Embryonic facial prominence (tissue), 1 donor: ENCODE measurements at regions not wholly inside any gene's neighbourhood (a gene's known extent, or its start where the extent isn't known, plus 50 kb on each side); places are given as distances from the start of the nearest gene placed in this dataset.

ENCODE experiments used
- DNase-seq: peaks from one replicate; pipeline ENCODE4 v3.0.0-alpha.2; 2016; ENCODE audit errors: extremely low spot score

DNA sequence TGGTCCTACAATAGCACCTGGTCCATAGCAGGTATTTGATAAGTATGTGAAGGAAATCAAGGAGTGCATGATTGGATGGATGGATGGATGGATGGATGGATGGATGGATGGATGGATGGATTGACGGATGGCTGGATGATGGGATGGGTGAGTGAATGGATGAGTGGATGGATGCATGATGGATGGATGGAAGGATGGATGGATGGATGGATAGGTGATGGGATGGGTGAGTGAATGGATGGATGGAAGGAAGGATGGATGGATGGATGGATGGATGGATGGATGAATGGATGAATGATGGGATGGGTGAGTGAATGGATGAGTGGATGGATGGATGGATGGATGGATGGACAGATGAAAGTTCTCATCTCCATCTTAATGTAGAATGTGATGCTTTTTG is 231.0 kb upstream of the PPP2R2D start:
- DNase-seq = no peak

DNA sequence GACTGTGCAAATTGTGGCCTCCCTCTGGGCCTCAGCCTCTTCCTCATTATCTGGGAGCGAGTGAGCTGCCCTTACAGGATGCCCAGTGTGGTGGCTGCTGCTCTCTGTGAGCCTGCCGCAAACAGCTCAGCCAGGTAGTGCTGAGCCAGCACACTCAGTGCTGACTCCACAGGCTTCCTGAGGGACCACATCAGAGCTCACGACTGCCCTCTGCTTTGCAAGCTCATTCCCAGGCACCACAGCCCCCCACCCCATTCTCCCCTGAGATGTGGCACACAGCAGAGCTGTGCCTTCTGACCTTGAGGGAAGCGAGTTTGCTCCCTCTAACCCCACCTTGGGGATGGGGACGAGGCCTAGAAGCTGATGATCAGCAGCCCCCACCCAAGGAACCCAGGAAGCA is 230.5 kb upstream of the PPP2R2D start:
- DNase-seq = no peak

DNA sequence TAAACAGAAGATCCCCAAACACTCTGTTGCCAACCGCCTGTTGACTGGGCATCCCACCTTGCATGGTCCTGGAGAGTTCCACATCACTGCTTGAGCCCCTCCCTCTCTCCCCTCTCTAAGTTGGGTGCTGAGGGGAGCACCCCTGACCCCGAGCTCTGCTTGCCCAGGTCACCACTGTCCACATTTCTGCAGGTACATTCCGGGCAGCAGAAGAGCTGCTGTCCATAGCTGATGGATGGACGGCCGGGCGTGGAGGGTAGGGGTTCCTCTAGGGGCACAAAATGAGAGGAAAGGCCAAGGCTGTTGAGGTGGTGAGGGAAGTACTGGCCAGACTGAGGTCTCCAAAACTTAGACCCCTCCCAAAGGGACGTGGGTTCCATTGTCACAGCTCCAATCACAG is 227.4 kb upstream of the PPP2R2D start:
- DNase-seq = no peak

DNA sequence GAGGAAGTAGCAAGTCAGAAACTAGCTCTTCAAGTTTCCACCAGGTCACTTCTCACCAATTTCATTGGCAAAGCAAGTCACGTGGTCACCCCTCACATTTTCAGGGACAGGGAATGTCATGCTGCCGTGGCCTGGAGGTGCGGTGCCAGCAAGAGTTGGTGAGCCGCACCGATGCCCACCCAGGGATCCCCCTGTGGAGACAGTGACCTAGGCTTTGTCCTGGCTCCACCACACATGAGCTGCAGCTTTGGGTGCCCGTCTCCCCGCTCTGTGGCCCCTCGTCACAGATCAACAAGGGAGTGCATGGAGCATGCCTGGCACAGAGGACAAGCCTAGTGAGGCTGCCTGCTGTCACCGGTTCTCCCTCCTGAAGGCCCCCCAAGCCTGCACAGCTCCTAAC is 226.7 kb upstream of the PPP2R2D start:
- no peak for DNase-seq

DNA sequence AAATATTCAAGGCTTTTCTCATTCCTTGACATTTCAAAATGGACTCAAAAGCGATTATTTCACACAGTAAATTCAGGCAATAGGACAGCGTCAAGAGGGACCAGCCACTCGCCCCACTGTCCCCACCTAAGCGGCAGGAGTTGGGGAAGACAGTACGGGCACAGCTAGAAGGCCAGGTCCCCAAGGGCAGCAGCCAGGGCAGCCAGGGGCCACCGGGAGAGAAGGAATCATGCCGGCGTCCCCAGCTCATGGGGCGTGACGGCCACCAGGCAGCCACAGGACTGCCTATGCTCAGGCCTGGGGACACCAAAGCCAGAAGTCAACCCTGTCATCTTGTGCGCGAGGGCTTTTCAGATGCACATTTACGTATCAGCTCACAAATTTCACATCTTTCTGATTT is 225.7 kb upstream of the PPP2R2D start:
- no peak for DNase-seq

DNA sequence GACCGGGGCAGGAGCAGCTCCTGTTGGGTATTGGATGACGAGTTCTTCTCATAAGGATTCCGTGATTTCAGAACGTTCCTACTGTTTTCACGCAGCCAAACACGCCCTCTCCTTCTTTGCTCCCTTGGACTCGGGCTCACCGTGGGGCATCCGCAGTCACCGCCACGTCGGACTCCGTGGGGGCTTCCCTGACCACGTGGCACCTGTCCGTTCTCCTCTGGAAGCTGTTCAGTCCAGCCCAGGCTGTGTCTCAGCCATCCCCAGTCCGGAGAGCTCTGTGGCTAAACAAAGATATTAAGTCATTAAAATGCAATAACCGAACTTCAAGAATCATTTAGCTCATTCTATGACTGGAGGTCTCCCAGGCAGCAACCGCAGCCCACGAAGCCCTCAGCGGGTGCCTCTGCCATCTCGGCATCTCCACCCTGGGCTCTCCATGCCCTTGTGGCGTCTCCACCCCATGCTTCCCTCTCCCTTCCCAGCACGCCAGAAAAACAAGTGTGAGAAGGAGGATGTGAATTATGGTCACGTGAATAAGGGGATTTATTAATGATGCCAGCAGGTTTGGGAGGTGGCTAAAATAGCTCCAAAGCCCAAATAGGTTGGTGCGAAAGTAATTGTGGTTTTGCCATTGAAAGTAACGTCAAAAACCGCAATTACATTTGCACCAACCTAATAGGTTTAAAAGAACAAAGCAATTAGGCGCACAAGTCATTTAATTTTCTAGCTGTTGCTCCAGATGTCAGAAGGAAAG is 224.6 kb upstream of the PPP2R2D start:
- DNase-seq = no peak

DNA sequence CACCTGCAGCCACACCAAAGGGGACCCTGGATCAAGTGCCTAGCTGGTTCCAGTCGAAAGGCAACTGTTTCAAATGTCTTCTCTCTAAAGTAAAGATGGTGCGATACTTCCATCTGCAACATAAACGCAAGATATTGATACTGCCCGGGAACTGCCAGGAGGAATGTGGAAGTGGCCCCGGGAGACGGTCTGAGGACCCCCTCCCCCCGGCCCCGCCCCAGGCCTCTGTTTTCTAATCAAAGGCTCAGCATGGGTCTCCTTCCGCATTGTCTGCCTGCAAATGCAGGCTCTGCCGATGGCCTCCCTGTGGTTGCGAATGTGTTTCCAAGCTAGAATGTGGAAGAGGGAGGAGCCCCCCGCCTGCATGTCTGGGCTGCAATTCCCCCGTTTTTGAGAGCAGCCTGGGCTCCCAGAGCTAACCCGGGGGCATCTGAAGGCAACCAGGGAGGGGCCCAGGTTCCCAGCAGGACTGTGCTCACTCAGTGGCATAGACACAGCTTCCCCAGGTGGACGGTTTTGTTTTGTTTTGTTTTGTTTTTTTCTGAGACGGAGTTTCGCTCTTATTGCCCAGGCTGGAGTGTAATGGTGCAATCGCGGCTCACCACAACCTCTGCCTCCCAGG is 223.9 kb upstream of the PPP2R2D start:
- no peak for DNase-seq

DNA sequence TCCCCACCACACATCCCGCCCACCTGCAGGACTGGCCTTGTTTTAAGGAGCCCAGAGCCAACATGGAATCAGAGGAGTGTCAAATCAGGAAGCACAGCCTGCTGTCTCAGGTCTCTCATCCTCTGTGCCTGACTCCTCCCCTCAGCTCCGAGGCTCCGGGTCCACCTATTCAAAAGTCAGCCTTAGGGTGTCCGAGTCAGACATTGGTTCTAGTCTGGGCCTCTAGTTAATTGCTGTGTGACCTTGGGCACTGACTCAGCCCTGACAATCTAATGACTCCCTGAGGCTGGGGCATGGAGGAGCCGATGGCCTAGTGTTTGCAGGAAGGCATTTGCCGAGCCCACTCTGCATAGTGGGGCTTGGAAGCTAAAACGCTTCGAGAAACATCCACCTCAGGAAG is 223.1 kb upstream of the PPP2R2D start:
- DNase-seq = no peak

DNA sequence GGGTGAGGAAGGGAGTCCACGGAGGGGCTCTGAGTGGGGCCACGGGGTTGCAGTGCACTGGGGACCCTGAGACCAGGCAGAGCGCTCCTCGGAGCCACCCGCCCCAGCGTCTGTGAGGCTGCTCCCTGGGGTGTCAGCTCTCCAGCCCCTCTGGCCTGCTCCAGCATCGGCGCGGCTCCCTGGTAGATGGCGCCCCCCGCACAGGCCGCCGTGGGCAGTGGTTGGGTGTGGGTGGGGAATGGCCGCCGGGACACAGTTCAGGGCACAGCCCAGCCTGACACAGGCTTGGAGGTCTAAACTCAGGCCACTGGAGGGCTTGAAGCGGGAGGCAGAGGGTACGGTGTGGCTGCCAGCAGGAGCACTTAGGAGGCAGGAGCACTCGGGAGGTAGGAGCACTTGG is 222.6 kb upstream of the PPP2R2D start:
- no peak for DNase-seq

DNA sequence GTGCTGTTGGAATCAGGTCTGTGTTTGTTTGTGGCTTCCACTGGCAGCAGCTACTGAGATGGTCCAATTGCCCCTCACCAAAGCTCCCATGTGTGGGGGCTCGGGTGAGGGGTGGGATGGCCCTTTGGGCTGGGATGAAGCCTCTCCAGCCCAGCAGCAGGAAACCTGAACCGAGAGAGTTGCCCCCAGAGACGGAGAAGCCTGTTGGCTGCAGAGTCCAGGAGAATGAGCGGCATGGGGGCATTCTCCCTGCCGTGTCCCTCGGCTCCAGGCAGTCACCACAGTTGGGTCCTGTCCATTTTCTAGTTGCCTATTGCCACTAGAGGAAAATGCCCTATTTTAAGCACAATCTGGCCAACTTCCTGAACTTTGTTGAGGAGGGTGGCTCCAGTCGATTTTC is 222.2 kb upstream of the PPP2R2D start:
- no peak for DNase-seq

DNA sequence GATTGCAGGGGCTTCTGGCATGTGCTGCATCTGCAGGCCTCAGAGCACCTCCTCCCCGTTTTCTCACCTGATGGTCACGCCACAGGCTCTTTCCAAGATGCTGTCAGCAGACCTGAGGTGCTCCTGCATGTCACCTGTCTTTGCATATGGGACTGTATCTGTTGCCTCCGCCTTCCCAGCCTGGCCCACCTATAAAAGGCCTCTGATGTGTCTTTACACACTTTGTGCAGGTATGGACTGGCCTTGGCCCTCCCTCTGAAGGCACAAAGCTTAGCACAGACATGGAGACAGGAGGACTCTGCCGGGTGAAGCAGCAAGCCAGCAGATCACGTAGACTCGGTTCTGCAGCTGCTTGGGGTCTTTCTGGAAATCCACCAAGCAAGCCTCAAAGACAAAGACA is 220.9 kb upstream of the PPP2R2D start:
- no peak for DNase-seq

DNA sequence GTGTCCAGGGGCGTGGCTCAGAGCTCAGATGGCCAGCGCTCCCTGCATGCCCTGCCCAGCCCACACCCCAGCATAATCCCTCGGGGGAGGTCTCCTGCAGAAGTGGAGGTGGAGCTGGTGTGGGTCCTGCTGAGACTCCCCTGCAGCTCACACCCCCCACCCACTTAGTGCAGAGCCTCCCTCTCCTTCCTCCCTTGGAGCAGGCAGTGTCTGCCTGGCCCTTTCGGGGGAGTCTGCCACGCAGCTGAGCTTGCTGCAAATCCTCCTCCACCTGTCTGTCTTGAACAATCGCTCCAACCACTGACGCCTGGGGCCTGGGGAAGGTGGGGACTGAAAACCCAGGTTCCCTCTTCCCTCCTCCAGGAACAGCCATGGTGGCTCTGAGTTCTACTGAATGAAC is 219.7 kb upstream of the PPP2R2D start:
- no peak for DNase-seq

DNA sequence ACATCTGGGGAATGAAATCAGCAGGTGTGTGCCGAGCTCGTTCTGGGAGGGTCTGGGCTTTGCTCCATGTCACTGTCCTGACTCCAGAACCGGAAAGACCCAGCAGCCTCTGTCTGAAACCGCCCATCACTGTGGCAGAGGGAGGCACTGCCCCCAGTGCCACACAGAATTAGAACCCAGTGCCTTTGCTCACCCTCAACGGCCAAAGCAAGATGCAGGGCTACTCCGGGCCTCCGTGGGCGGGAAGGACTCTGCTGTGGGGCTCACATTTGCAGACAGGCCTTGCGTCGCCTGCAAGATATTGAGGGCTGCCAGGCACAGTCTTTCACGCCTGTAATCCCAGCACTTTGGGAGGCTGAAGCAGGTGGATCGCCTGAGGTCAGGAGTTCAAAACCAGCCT is 219.2 kb upstream of the PPP2R2D start:
- no peak for DNase-seq

DNA sequence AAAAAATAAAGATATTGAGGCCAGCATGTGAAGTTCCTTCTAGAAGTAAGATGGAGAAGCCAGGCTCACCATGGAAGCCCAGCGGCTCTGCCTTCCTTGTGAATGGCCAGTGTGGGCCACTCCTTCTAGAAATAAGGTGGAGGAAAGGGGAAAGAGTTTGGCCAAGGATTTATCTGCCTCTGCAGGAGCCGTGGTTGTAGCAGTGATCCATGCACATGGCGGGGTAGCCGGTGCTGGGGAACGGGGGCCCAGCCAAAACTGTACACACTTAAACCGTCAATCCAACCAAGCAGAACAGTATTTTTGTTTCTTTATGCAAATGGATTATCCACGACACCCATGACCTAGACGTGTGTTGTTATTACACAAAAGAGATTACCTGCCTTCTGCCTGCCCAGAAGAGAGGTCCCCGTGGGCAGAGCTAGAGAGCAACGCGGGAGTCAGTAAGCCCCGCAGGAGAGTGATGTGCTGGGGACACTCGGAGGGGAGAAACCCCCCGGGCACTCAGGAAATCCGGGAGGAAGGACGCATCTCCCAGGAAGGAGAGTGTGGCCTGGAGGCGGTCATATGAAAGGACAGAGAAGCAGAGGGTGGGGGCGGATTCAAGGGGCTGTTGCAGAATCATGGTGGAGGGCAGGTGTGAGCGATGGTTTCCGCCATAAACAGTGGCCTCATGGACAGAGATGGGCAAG is 218.4 kb upstream of the PPP2R2D start:
- no peak for DNase-seq

DNA sequence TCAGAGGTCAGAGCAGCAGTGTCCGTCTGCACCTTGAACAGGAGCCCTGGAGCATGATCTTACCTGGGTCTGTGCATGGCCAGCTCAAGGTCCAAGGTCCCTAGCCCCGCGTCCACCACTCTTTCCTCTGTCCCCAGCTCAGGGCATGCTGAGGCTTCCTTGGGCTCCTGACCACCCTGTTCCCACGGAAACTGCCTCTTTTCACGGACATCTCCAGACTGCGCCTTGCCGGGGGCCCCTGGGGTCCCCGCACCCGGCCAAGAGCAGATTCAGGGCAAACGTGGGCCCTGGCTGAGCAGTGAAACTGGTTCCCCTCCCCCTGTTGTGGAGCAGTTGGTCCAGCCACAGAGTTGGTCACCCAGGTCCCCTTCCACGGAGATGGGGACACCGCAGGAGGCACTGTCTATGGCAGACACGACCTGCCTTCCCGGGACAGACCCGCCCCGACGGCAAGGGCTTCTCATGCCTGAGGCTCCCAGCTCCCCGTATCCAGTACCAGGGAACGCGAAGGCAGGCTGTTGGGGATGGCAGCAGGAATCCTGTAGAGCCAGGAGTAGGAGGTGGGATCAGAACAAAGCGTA is 217.4 kb upstream of the PPP2R2D start:
- no peak for DNase-seq

DNA sequence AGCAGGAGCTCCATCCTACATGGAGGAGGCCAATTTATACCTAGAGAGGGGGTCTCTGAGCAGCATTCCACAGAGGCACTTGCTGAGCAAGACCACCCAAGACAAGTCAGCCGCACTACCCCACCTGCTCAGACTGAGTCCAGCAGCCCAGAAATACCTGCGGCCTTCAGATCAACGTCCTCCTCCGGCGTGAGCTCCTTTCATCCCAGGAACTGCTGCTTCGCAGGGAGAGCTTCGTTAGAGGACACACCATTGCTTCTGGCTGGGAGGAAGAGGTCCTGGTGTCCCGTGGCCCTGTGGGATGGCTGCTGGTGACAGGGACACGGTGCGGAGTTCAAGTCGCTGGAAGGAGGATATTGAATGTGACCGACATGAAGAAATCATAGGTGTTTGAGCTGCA is 216.9 kb upstream of the PPP2R2D start:
- DNase-seq = no peak

DNA sequence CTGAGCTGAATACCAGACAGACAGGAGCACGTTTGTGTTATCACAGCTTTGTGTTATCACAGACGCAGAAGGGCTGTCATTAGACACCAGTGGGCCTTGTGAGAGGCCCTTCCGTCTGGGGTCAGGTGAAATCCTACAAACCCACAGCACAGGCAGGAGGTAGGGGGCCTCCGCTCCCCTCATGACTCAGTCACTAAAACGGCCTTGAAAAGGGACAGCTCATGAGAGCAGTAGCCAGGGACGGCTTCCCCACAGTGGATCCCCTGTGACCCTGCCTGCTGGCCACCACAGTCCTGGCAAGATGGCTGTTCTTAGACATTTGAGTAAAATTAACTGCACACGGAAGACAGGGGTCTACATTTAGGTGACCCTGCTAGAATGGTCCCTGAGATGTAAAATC is 215.8 kb upstream of the PPP2R2D start:
- no peak for DNase-seq

DNA sequence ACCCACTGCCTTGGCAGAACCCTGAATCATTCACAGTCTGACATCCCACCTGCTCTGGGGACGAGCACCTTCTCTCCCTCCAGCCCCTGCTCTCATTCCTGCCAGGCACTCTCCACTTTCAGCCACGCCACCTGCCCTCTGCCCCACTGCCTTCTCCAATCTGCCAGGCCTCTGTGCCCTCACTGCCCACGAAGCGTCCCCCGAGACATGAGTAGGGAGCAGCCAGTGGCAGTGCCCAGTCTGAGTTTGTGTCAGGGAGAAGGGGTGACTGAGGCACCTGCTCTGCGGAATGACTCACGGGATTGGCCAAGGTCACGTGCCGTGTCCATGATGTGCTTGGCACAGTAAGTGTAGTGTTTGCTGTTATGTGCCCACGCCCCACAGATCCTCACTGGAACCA is 215.2 kb upstream of the PPP2R2D start:
- DNase-seq = no peak

DNA sequence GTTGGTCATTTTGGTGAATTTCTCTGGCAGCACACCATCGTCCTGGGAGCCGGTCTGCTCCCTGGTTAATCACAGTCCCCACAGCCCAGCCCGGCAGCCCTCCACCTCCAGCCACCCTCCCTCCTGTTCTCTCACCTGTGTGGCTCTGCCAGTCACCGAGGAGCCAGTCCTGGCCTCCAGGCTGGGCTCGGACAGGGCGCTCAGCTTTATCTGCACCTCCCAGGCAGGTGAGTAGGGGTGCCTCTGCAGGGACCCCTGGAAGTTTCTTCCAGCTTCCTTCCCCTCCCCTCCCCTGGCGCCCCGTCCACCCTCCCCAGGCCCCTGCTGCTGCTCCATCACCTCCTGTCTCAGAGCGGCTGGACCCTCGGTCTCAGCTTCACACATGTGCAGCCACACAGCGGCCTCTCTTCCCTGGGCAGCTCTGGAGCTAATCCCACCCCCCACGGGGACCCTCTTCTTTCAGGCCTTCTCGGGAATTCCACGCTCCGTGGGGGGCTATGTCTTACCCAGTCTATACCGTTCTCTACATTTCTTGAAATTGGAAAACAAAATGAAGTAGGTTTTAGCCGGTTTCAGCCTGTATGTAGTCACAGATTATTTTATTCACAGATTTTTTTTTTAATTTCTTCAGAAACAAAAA is 213.9 kb upstream of the PPP2R2D start:
- no peak for DNase-seq

DNA sequence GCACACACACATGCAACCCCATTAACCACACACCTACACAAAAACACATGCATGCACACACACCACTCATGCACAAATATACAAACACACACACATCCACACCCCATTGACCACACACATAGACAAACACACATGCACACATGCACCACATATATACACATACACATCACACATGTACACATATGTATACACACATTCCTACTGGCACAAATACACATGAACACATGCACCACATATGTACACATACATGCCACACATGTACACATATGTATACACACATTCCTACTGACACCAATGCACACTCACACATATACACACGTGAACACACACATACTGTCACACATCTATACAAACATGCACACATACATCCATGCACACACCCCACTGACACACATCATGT is 212.5 kb upstream of the PPP2R2D start:
- DNase-seq = no peak

DNA sequence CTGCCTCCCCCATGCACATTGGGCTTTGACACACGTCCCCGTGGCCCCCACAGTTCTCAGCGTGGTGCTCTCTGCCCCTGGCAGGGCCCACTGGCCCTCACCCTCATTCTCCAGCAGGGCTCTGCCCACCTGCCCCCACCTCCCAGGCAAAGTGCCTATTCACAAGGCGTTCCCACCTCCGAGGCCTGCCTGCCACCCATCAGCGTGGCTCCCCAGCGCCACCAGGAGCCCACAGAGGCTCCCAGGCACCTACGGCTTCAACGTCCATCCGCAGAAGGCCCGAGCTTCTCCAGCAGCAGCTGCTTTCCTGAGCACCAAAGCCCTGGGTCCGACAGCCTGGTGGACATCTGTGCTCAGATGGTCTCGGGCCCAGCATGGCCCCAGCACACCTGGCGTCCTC is 211.8 kb upstream of the PPP2R2D start:
- DNase-seq = no peak

DNA sequence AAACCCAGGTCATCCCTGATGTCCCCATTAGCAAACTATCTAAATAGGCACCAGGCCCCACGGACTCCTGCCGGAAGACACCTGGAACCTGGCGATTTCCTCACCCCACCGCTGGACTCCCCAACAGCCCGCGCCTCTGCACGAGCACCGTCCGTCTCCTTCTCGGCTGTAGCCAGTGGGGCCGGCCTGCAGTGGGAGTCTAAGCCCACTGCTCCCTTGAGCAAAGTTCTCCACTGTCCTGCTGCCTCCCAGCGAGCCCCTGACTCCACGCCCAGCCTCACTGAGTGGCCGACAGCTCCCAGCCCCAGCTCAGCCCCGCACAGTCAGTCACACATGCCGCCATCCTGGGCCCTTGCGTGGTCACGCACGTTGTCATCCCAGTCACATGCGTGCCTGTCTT is 211.3 kb upstream of the PPP2R2D start:
- no peak for DNase-seq
